Spleen (tissue), 7 donors: ENCODE measurements at regions not wholly inside any gene's neighbourhood (a gene's known extent, or its start where the extent isn't known, plus 50 kb on each side); places are given as distances from the start of the nearest gene placed in this dataset.

Experiments used
- POLR2A ChIP-seq, 3 donors: fragments of 450-650 bp; IDR thresholded peaks; one replicate each; pipeline ENCODE4 v1.5.1; 2017; ENCODE audit warnings: antibody characterized with exemption in 3 of 3, mild to moderate bottlenecking in 1 of 3
- TF ChIP-seq, protein P1 (sequence below), 11 experiments: fragments of 200-600 bp in 7 of 11; fragments of 450-650 bp in 4 of 11; sonication (generic) in 4 of 11; IDR thresholded peaks in 8 of 11; conservative IDR thresholded peaks in 3 of 11; 1 replicate in 7 of 11; 2 replicates in 4 of 11; pipeline versions ENCODE4 v1.4.0 to v1.8.0; 2016 to 2021; ENCODE audit warnings: antibody characterized with exemption in 11 of 11, inconsistent platforms in 4 of 11, mild to moderate bottlenecking in 1 of 11
- donor health status: DM: no; HTN: no; CAD: no; lungs with moderate emphysema.
- donor health status: DM: no; HTN: no; CAD: no.
- donor health status: DM: no; HTN: no; CAD: no.

DNA sequence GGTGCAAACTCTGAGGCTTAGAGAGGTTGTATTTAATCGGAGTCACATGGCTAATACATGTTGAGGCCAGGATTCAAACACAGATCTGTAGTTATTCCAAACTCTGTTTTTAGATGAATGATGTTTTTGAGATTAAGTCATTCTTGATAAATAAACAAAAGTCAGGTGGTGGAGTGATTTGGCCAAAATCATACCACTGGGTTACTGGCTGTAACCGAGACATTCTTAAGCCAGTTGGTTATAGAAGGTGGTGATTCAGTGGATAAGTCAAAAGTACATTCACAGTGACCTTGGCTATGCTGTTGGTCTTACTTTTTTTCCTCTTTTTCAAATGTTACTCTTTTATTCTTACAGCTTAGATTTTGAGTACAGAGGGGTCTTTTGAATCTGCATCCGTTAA is 361.4 kb downstream of the KIF20B start:
- TF ChIP-seq, protein P1, sequence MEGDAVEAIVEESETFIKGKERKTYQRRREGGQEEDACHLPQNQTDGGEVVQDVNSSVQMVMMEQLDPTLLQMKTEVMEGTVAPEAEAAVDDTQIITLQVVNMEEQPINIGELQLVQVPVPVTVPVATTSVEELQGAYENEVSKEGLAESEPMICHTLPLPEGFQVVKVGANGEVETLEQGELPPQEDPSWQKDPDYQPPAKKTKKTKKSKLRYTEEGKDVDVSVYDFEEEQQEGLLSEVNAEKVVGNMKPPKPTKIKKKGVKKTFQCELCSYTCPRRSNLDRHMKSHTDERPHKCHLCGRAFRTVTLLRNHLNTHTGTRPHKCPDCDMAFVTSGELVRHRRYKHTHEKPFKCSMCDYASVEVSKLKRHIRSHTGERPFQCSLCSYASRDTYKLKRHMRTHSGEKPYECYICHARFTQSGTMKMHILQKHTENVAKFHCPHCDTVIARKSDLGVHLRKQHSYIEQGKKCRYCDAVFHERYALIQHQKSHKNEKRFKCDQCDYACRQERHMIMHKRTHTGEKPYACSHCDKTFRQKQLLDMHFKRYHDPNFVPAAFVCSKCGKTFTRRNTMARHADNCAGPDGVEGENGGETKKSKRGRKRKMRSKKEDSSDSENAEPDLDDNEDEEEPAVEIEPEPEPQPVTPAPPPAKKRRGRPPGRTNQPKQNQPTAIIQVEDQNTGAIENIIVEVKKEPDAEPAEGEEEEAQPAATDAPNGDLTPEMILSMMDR (IDR thresholded peaks at IDR 0.05 in 8 of 11, conservative IDR thresholded peaks at IDR 0.05 in 3 of 11) = no peak
- no peak for TF ChIP-seq POLR2A (IDR thresholded peaks at IDR 0.05)
